Left renal cortex interstitium (tissue), 4 donors: ENCODE measurements at regions not wholly inside any gene's neighbourhood (a gene's known extent, or its start where the extent isn't known, plus 50 kb on each side); places are given as distances from the start of the nearest gene placed in this dataset.

Experiments used
- DNase-seq, 4 donors: peaks; one replicate each; pipeline ENCODE4 v3.0.0-alpha.2; 2013; ENCODE audit warnings: low read depth in 4 of 4, low spot score in 2 of 4, missing footprints in 1 of 4

DNA sequence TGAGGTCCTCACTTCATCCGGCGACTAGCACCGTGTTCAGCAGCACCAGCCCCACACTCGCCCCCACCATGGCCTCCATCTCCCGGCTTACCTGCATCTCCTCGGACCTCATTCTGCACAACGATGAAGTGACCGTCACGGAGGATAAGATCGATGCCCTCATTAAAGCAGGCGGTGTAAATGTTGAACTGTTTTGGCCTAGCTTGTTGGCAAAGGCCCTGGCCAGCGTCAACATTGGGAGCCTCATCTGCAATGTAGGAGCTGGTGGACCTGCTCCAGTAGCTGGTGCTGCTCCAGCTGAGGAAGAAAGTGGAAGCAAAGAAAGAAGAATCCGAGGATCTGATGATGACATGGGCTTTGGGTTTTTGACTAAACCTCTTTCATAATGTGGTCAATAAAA is 70.5 kb upstream of the MYCN start:
- no peak for DNase-seq

GRCh38 chr2:15870565-15870964 is 69.8 kb upstream of the MYCN start:
- no peak for DNase-seq

DNA sequence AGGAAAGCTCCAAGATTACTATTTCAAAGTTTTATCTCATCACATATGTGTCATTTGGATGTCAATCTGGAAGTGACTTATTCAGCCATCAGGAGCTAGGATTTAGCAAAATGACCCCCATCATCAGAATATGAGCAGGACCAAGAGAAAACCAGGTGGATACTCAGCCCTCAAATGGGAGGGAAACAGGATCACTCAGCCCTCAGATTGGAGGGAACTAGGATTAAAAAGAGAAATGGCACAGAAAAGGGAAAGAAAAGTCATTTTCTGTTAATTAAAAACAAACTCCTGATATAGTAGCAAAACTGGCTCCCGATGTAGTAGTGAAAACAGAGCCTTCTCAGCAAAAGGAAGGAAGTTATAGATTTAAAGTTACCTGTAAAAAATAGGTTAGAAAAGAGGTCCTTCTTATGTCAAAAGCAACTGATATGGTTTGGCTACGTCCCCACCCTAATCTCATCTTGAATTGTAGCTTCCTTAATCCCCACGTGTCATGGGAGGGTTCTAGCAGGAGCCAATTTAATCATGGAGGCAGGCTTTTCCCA is 69.0 kb upstream of the MYCN start:
- DNase-seq, result no peak

- DNase-seq, result no peak
These were observed 67.5 kb upstream of the MYCN start for GRCh38 chr2:15872854-15873253.

GRCh38 chr2:15874321-15874720 is 66.0 kb upstream of the MYCN start:
- DNase-seq, result no peak

- no peak for DNase-seq
These were observed 65.2 kb upstream of the MYCN start for GRCh38 chr2:15874854-15875804.

DNA sequence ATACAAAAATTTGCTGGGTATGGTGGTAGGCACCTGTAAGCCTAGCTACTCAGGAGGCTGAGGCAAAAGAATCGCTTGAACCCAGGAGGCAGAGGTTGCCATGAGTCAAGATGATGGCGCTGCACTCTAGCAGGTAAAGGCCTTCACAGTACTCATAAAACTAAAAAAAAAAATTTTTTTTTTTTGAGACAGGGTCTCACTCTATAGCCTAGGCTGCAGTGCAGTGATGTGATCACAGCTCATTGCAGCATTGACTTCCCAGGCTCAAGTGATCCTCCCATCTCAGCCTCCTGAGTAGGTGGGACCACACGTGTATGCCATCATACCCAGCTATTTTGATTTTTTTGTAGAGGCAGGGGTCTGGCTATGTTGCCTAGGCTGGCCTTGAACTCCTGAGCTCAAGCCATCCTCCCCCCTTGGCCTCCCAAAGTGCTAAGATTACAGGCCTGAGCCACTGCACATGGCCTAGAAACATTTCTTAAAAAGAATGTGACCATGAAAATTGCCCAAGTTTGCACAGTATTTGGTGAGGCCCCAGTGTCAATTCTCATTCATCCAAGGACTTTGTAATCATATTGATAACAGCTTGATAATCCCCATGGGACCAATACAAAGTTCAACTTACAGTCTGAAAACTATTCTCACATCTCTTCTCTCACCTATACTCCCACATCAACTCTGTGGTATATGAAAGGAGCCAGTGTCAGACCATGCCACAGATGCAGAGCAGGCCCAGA is 64.2 kb upstream of the MYCN start:
- no peak for DNase-seq

DNA sequence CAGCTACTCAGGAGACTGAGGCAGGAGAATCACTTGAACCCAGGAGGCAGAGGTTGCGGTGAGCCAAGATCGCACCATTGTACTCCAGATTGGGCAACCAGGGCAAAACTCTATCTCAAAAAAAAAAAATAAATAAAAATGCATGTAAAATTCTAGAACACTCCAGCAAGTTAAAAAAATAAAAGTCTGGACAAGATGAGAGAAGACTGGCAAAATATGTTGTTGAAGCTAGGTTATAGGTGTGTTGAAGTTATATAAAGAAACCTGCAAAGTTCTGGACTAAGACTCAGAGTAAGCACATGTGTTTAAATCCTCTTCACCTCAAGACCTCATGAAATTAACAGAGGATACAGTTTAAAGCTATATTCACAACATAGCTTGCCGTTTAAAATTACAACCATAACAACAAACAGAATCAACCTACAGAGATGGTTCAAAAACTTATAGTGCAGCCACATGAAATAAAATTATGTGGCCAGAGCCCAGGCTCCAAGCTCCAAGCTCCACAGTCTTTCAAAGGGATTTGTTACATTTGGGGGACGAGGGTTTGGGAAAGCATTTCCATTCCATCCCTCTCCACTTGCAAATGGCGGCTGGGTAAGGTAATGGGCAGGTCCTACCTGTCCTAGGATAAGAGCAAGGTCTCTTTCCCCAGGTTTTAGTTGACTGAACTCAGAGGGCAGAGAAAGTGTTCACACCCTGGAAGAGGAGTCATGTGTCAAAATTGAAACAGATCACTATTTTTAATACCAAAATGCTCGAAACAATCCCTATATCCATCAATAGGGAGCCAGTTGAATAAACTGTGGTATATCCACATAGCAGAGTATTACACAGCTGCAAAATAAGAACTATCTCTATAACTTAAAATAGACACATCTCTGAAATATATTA is 59.9 kb upstream of the MYCN start:
- DNase-seq, result no peak

GRCh38 chr2:15881120-15881433 is 59.3 kb upstream of the MYCN start:
- no peak for DNase-seq

- DNase-seq, result no peak
These were observed 58.7 kb upstream of the MYCN start for GRCh38 chr2:15881676-15882075.

GRCh38 chr2:15882761-15883497 is 57.4 kb upstream of the MYCN start:
- DNase-seq, result no peak

- DNase-seq, result no peak
These were observed 56.7 kb upstream of the MYCN start for GRCh38 chr2:15883684-15884083.

DNA sequence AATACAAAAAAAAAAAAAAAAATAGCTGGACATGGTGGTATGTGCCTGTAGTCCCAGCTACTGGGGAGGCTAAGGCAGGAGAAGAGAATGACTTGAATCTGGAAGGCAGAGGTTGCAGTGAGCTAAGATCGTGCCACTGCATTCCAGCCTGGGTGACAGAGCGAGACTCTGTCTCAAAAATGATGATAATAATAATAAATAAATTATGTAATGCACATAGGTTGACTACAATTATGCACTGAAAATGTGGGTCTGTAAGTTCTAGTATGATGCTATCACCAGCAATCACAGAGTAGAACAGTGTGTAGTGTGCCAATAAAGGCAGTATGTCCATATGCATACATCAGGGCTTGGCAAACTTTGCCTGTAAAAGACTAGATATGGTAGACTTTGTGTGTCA is 55.6 kb upstream of the MYCN start:
- DNase-seq, result no peak

DNA sequence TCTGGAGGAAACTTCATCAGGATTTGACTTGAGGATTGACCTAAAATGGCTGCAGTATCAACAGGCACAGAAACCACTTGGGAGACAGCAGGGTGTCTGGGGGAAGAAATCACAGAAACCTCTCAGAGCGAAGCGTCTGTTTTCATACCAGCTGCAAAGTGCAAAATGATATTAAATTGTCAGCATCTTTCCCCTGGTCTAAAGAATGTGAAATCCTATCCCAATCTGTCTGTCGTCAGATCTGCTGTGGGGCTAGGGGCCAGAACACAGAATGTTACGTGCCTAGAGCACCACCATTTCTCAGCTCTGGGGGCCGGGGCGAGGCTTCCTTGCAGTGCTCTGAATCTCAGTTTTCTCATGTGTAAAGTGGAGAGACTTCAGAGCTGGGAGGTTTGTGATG is 54.1 kb upstream of the MYCN start:
- no peak for DNase-seq

- no peak for DNase-seq
These were observed 50.8 kb upstream of the MYCN start for GRCh38 chr2:15889442-15890123.

DNA sequence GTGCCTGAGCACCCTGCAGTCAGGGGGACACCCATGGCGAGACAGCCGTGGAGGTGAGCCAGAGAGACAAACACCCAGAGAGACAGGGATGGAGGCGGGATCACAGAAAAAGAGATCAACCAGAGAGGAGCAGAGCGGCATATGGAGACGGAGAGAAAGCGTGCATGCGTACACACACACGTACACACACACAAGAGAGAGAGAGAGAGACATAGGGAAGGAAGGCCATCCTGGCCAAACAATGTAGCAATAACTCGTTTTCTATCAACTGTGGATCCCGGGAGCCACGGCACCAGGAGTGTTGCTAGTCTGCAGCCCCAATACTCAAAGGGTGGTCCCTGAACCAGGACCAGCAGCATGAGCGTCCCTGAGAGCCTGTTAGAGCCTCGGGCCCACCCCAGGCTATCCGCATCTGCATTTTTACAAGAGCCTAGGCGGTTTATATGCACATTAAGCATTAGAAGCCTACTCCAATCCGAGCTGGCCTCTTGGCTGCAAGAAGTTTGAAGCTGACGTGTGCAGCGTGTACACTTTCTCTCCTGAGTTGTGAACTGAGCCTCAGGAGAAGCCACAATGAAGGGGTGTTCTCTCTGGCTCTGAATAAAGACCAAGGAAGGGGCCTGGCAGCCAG is 50.1 kb upstream of the MYCN start:
- DNase-seq, result no peak
